GM12878 (cell line): ENCODE measurements at regions not wholly inside any gene's neighbourhood (a gene's known extent, or its start where the extent isn't known, plus 50 kb on each side); places are given as distances from the start of the nearest gene placed in this dataset.

Experiments
- ATAC-seq: fragments of 200-7000 bp; cut with Tn5 transposase; 3 replicates; pipeline ENCODE4 v1.9.1; 2020; ENCODE audit warnings: mild to moderate bottlenecking, moderate library complexity
- BruUV-seq: library from RNA; stranded (reverse); fragments of 400-500 nt; replicated peaks from 2 replicates; lab custom pipeline; 2021; lab: Mats Ljungman, UMichigan
- CTCF ChIA-PET: fragments of 300-600 bp; sonication (Branson Sonifier 250); formaldehyde crosslinking; extraction: SDS; loops from one replicate; lab custom pipeline; 2021; ENCODE audit warnings: inconsistent platforms; lab: Yijun Ruan, JAX
- POLR2A ChIA-PET: fragments of 350-600 bp; formaldehyde crosslinking; extraction: SDS; loops from one replicate; lab custom pipeline; 2021; ENCODE audit warnings: inconsistent platforms; lab: Charles Lee
- RAD21 ChIA-PET: fragments of 300-600 bp; sonication (Branson Sonifier 250); formaldehyde crosslinking; loops from one replicate; lab custom pipeline; 2023; ENCODE audit warnings: antibody characterized with exemption; ENCODE audit not compliant: unreplicated experiment; lab: Charles Lee
- SMC1A ChIA-PET: fragments of 300-600 bp; sonication (Branson Sonifier 250); formaldehyde crosslinking; loops from one replicate; lab custom pipeline; 2023; ENCODE audit not compliant: unreplicated experiment, uncharacterized antibody; lab: Charles Lee
- DNase-seq: peaks from one replicate; pipeline ENCODE4 v3.0.0-alpha.2; 2011; ENCODE audit warnings: low read depth, low spot score
- FAIRE-seq: peaks from 3 replicates; lab custom pipeline; 2011; peaks lifted over from hg19 to GRCh38; lab: Jason Lieb, UNC
- H2AFZ ChIP-seq: 2 replicates; pipeline ENCODE4 v1.6.0; 2011; ENCODE audit warnings: low read depth, low read length, control low read depth; ENCODE audit not compliant: control insufficient read depth
- H3K27ac ChIP-seq: 2 replicates; pipeline ENCODE4 v1.5.1; 2011; ENCODE audit warnings: control low read depth; ENCODE audit not compliant: control insufficient read depth, insufficient read depth
- H3K27me3 ChIP-seq, 2 experiments: replicated peaks in 1 of 2; 2 replicates each; pipeline versions ENCODE4 v1.6.0 to v1.6.1; 2011; ENCODE audit warnings: low read length in 1 of 2; ENCODE audit not compliant: control insufficient read depth in 2 of 2, insufficient read depth in 2 of 2
- H3K36me3 ChIP-seq, 2 experiments: 2 replicates each; pipeline ENCODE4 v1.5.1; 2011; ENCODE audit warnings: low read length in 1 of 2; ENCODE audit not compliant: control insufficient read depth in 2 of 2, insufficient read depth in 2 of 2
- H3K4me1 ChIP-seq: 2 replicates; pipeline ENCODE4 v1.6.1; 2011; ENCODE audit warnings: mild to moderate bottlenecking, low read length, moderate library complexity, mixed read lengths; ENCODE audit not compliant: control insufficient read depth, insufficient read depth
- H3K4me2 ChIP-seq: 2 replicates; pipeline ENCODE4 v1.6.0; 2011; ENCODE audit warnings: control low read depth; ENCODE audit not compliant: control insufficient read depth, insufficient read depth
- H3K4me3 ChIP-seq: fragments of 200-600 bp; sonication (generic); 2 replicates; pipeline ENCODE4 v1.5.1; 2016
- H3K79me2 ChIP-seq: 2 replicates; pipeline ENCODE4 v1.6.0; 2011; ENCODE audit warnings: low read length; ENCODE audit not compliant: control insufficient read depth, insufficient read depth
- H3K9ac ChIP-seq: 2 replicates; pipeline ENCODE4 v1.8.0; 2011; ENCODE audit warnings: low read length, control low read depth, mixed read lengths; ENCODE audit not compliant: control insufficient read depth, insufficient read depth
- H3K9me3 ChIP-seq: replicated peaks from 3 replicates; pipeline ENCODE4 v1.5.1; 2011; ENCODE audit warnings: mild to moderate bottlenecking, low read length; ENCODE audit not compliant: control insufficient read depth, insufficient read depth
- H4K20me1 ChIP-seq: 2 replicates; pipeline ENCODE4 v1.6.0; 2011; ENCODE audit not compliant: control insufficient read depth, insufficient read depth
- EP300 ChIP-seq, 2 experiments: fragments of 150-350 bp in 1 of 2; IDR thresholded peaks; 2 replicates each; pipeline ENCODE4 v1.6.1; 2011 to 2012; ENCODE audit warnings: low read depth in 2 of 2, low read length in 2 of 2, borderline replicate concordance in 1 of 2, improper control_type of control experiment in 1 of 2, inconsistent platforms in 1 of 2; ENCODE audit not compliant: control insufficient read depth in 1 of 2
- HDGF ChIP-seq: fragments of 450-650 bp; IDR thresholded peaks from 2 replicates; pipeline ENCODE4 v1.6.1; 2016; ENCODE audit warnings: antibody characterized with exemption
- RAD21 ChIP-seq: IDR thresholded peaks from 2 replicates; pipeline ENCODE4 v1.6.1; 2011; ENCODE audit warnings: mild to moderate bottlenecking, low read depth, low read length, moderate library complexity; ENCODE audit not compliant: insufficient read depth
- USF1 ChIP-seq: IDR thresholded peaks from 2 replicates; pipeline ENCODE4 v1.6.1; 2011; ENCODE audit warnings: borderline replicate concordance, low read depth, mild to moderate bottlenecking, moderate library complexity, mixed read lengths, low read length; ENCODE audit not compliant: insufficient read depth; ENCODE audit errors: extremely low read length
- WRNIP1 ChIP-seq: IDR thresholded peaks from 2 replicates; pipeline ENCODE4 v1.6.1; 2011; ENCODE audit warnings: low read depth, low read length, improper control_type of control experiment, borderline replicate concordance
- WGBS: methylation state at CpG from one replicate; pipeline ENCODE4 v1.1.6; 2016; ENCODE audit warnings: low lambda C conversion rate; ENCODE audit not compliant: insufficient replicate concordance, insufficient coverage; ENCODE audit errors: missing lambda C conversion rate; 5-methylcytosine and 5-hydroxymethylcytosine counted together
- in situ Hi-C: fragments of 300-500 bp; cut with MboI; formaldehyde crosslinking; loops from 9 replicates; pipeline ENCODE4 v1.14.3; 2018; ENCODE audit warnings: mixed read lengths
- intact Hi-C: fragments of 100-400 bp; cut with micrococcal nuclease; formaldehyde crosslinking; loops from one replicate; pipeline ENCODE4 v1.14.2; 2022; ENCODE audit not compliant: unreplicated experiment
- TF ChIP-seq, protein P1 (sequence below), 3 experiments: IDR thresholded peaks in 2 of 3; conservative IDR thresholded peaks in 1 of 3; 2 replicates each; pipeline ENCODE4 v1.5.1; 2011; ENCODE audit warnings: low read depth in 3 of 3, low read length in 3 of 3, mild to moderate bottlenecking in 3 of 3, control low read depth in 2 of 3, moderate library complexity in 2 of 3, inconsistent platforms in 1 of 3, mixed read lengths in 1 of 3; ENCODE audit not compliant: control insufficient read depth in 2 of 3, insufficient read depth in 1 of 3; ENCODE audit errors: extremely low read depth in 1 of 3

DNA sequence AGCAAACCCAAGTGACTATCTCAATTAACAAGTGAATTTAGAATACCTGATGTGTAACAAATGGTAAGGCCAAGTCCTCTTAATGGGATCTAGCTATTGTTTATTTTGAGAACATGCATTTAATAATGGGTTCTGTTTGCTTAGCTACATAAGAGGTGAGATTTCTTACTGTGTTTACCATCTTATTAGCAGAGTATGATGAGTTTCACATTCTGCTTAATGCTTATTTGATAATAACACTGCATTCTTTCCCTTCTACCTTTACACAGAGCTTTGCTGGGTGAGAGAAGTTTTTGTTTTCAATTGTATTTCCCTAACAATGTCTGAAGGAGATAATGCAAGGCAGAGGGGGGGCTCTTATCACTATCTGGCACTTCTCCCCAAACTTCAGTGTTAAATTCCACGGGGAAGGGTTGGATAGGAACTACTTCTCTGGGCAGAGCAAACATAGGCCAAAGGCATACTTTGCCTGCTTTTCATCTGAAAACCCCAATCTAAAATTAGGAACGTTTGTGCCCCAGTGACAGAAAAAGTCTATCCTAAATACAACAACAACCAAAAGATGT, 129.0 kb upstream of the ATXN7L3B start:
- WGBS, result 0% methylated on average over 2 of the region's 2 CpGs

DNA sequence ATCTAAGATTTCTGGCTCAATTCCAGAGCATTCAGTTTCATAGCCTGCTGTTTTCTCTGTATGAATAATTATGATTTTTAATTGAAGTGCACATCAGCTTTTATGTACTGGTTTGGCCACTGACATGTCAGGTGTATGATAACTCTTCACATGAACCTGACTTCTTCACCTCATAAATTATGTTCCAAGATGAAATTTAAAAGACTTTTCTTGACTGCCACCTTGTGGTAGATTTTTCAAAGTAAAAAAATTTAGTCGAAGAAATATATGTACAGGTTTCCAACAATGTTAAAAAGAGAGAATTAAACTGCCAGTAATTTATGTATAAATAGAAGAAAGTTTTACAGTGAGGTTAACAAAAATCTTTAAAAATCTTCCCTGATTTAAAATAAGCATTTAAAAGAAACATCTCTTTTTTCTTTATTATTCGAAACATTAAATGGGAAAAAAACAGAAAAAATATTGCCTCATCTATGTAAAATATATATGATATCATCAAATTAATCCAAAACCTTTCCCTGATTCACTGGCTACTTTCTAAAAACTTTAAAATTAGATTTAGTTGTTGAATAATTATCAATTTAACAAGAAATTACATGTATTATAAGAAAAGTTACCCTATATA, 124.9 kb upstream of the ATXN7L3B start:
- intact Hi-C loops, result loop anchor here (1.0 kb wide), 1 partner anchor 125 kb away; the partner anchor contains the start of gene ATXN7L3B
- TF ChIP-seq, protein P1, sequence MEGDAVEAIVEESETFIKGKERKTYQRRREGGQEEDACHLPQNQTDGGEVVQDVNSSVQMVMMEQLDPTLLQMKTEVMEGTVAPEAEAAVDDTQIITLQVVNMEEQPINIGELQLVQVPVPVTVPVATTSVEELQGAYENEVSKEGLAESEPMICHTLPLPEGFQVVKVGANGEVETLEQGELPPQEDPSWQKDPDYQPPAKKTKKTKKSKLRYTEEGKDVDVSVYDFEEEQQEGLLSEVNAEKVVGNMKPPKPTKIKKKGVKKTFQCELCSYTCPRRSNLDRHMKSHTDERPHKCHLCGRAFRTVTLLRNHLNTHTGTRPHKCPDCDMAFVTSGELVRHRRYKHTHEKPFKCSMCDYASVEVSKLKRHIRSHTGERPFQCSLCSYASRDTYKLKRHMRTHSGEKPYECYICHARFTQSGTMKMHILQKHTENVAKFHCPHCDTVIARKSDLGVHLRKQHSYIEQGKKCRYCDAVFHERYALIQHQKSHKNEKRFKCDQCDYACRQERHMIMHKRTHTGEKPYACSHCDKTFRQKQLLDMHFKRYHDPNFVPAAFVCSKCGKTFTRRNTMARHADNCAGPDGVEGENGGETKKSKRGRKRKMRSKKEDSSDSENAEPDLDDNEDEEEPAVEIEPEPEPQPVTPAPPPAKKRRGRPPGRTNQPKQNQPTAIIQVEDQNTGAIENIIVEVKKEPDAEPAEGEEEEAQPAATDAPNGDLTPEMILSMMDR (IDR thresholded peaks at IDR 0.05 in 2 of 3, conservative IDR thresholded peaks at IDR 0.05 in 1 of 3; ENCODE audit: control insufficient read depth in 2 of 3, extremely low read depth in 1 of 3, insufficient read depth in 1 of 3, low read depth in 3 of 3, low read length in 3 of 3), result peak; percentile 18 to 37 (median 36); a peak in 4 of 6 replicates
- no peak for TF ChIP-seq USF1
- TF ChIP-seq RAD21, result peak; percentile 17; the same call in 1 of the 2 replicates
- H2AFZ ChIP-seq, result no peak overlapping the region
- RAD21 ChIA-PET, result interaction anchor here (0.9 kb wide), 1 partner anchor 391 kb away, joined by 3 read pairs; no protein-coding TSS in a partner anchor
- H3K9me3 ChIP-seq, result no peaks in the 10 kb centered on the region
- SMC1A ChIA-PET, result interaction anchor here (1.0 to 1.2 kb wide), 2 partner anchors 40 to 124 kb away, joined by 3 to 4 read pairs; no protein-coding TSS in a partner anchor
- H3K4me1 ChIP-seq, result no peaks in the 10 kb centered on the region
- in situ Hi-C loops, result no loop called here
- no peaks in the 10 kb centered on the region for H3K36me3 ChIP-seq
- WGBS, result 39% methylated on average over 2 of the region's 2 CpGs
- no peaks in the 10 kb centered on the region for H3K79me2 ChIP-seq
- POLR2A ChIA-PET, result no interaction called here
- H3K4me3 ChIP-seq, result no peak overlapping the region
- H3K27me3 ChIP-seq, result no peaks in the 10 kb centered on the region
- no peaks in the 10 kb centered on the region for H4K20me1 ChIP-seq
- H3K4me2 ChIP-seq, result no peak overlapping the region
- CTCF ChIA-PET, result interaction anchor here (0.8 to 1.4 kb wide), 8 partner anchors 9 to 477 kb away, joined by 3 to 5 read pairs (median 4); no protein-coding TSS in a partner anchor
- ATAC-seq (peak; percentile 48; the same call in 2 of the 3 replicates), FAIRE-seq (peak; percentile 83), DNase-seq (no peak)
- no TSS peak for BruUV-seq
- no peak overlapping the region for H3K27ac ChIP-seq
- H3K9ac ChIP-seq, result no peak overlapping the region

More for the DNA sequence above, 129.0 kb upstream of the ATXN7L3B start:
- BruUV-seq, result no TSS peak
- DNase-seq (no peak), ATAC-seq (no peak), FAIRE-seq (no peak)
- ChIA-PET RAD21 (no interaction called here), CTCF (interaction anchor here (0.5 kb wide), 1 partner anchor 459 kb away, joined by 3 read pairs; no protein-coding TSS in a partner anchor), SMC1A (interaction anchor here (1.1 kb wide), 1 partner anchor 10 kb away, joined by 4 read pairs; no protein-coding TSS in a partner anchor), POLR2A (interaction anchor here (0.6 kb wide), 1 partner anchor 8 kb away, joined by 4 read pairs; no protein-coding TSS in a partner anchor)
- Histone ChIP-seq H3K4me2 (no peak overlapping the region), H3K79me2 (no peaks in the 10 kb centered on the region), H3K27ac (no peak overlapping the region), H3K9ac (no peak overlapping the region), H3K27me3 (no peaks in the 10 kb centered on the region), H4K20me1 (no peaks in the 10 kb centered on the region), H3K4me1 (no peaks in the 10 kb centered on the region), H3K9me3 (no peaks in the 10 kb centered on the region), H2AFZ (no peak overlapping the region), H3K36me3 (no peaks in the 10 kb centered on the region), H3K4me3 (no peak overlapping the region)
- in situ Hi-C loops (no loop called here), intact Hi-C loops (no loop called here)
- TF ChIP-seq WRNIP1 (no peak), EP300 (IDR thresholded peaks at IDR 0.05; ENCODE audit: borderline replicate concordance in 1 of 2, control insufficient read depth in 1 of 2, low read depth in 2 of 2, low read length in 2 of 2) (no peak), HDGF (no peak)
